ENCODE measurements at regions not wholly inside any gene's neighbourhood (a gene's known extent, or its start where the extent isn't known, plus 50 kb on each side); places are given as distances from the start of the nearest gene placed in this dataset.
"Not testable (repeated sequence)": the region's sequence is repeated elsewhere in the genome, so short reads cannot be mapped to it uniquely, and the experiment has no call there.

GRCh38 chr7:159305185-159305584, 160.5 kb upstream of the VIPR2 start:
- H3K4me3 Mint-ChIP-seq; DNase-seq; H3K4me1 Mint-ChIP-seq; H3K36me3 Mint-ChIP-seq; H3K27ac Mint-ChIP-seq; ATAC-seq (ENCODE audit: low read depth in 2 of 2): not testable (repeated sequence)
- Mint-ChIP-seq H3K27me3 (peaks cover 0 to 10% (median 2%) of the 10 kb centered on the region in 3 donors), H3K9me3 (peaks cover 0 to 24% (median 13%) of the 10 kb centered on the region in 7 donors)

GRCh38 chr7:159303510-159303909, 158.8 kb upstream of the VIPR2 start:
- ATAC-seq (ENCODE audit: low read depth in 2 of 2); H3K27ac Mint-ChIP-seq; DNase-seq; H3K36me3 Mint-ChIP-seq; H3K4me3 Mint-ChIP-seq; H3K4me1 Mint-ChIP-seq: not testable (repeated sequence)
- H3K9me3 Mint-ChIP-seq = peaks cover 5 to 27% (median 12%) of the 10 kb centered on the region in 7 donors
- H3K27me3 Mint-ChIP-seq = peaks cover 0 to 10% (median 0%) of the 10 kb centered on the region in 3 donors

GRCh38 chr7:159296093-159296681, 151.5 kb upstream of the VIPR2 start:
- Mint-ChIP-seq H3K9me3 (peaks cover 3 to 21% (median 13%) of the 10 kb centered on the region in 7 donors), H3K4me3 (no peak overlapping the region), H3K27me3 (peaks cover 0 to 14% (median 14%) of the 10 kb centered on the region in 3 donors), H3K4me1 (no peaks in the 10 kb centered on the region), H3K36me3 (no peaks in the 10 kb centered on the region), H3K27ac (no peak overlapping the region)
- ATAC-seq (ENCODE audit: low read depth in 2 of 2) (no peak), DNase-seq (no peak)

GRCh38 chr7:159286487-159286886, 141.8 kb upstream of the VIPR2 start:
- not testable (repeated sequence) for H3K4me3 Mint-ChIP-seq; DNase-seq; H3K27ac Mint-ChIP-seq; H3K4me1 Mint-ChIP-seq; H3K36me3 Mint-ChIP-seq; ATAC-seq (ENCODE audit: low read depth in 2 of 2)
- Mint-ChIP-seq H3K27me3 (peaks cover 0 to 17% (median 12%) of the 10 kb centered on the region in 3 donors), H3K9me3 (peaks cover 14 to 49% (median 23%) of the 10 kb centered on the region in 7 donors)

- no peak overlapping the region for H3K4me3 Mint-ChIP-seq
- DNase-seq (no peak), ATAC-seq (ENCODE audit: low read depth in 2 of 2) (no peak)
- peaks cover 0 to 23% (median 8%) of the 10 kb centered on the region in 3 donors for H3K27me3 Mint-ChIP-seq
- no peaks in the 10 kb centered on the region for H3K4me1 Mint-ChIP-seq
- no peak overlapping the region for H3K27ac Mint-ChIP-seq
- peaks cover 0 to 9% of the 10 kb centered on the region in 2 donors for H3K36me3 Mint-ChIP-seq
- peaks cover 7 to 38% (median 17%) of the 10 kb centered on the region in 7 donors for H3K9me3 Mint-ChIP-seq
Observed at GRCh38 chr7:159281573-159281972, 136.9 kb upstream of the VIPR2 start.

GRCh38 chr7:159280008-159280407, 135.3 kb upstream of the VIPR2 start:
- Mint-ChIP-seq H3K27me3 (peaks cover 0 to 13% (median 8%) of the 10 kb centered on the region in 3 donors), H3K4me3 (peak overlapping the region in 1 of 8 donors; percentile 11), H3K36me3 (no peaks in the 10 kb centered on the region), H3K27ac (no peak overlapping the region), H3K9me3 (peaks cover 0 to 38% (median 15%) of the 10 kb centered on the region in 7 donors), H3K4me1 (no peaks in the 10 kb centered on the region)
- DNase-seq = no peak
- ATAC-seq (ENCODE audit: low read depth in 2 of 2) = no peak

- ATAC-seq (ENCODE audit: low read depth in 2 of 2) (no peak), DNase-seq (no peak)
- no peaks in the 10 kb centered on the region for H3K27me3 Mint-ChIP-seq
- H3K4me1 Mint-ChIP-seq = no peaks in the 10 kb centered on the region
- H3K27ac Mint-ChIP-seq = no peak overlapping the region
- peaks cover 14 to 70% (median 25%) of the 10 kb centered on the region in 7 donors for H3K9me3 Mint-ChIP-seq
- no peak overlapping the region for H3K4me3 Mint-ChIP-seq
- H3K36me3 Mint-ChIP-seq = peaks cover 0 to 14% of the 10 kb centered on the region in 2 donors
Observed at GRCh38 chr7:159272739-159273138, 128.1 kb upstream of the VIPR2 start.

GRCh38 chr7:159271781-159272180, 127.1 kb upstream of the VIPR2 start:
- no peaks in the 10 kb centered on the region for H3K4me1 Mint-ChIP-seq
- no peak for DNase-seq
- peaks cover 14 to 64% (median 27%) of the 10 kb centered on the region in 7 donors for H3K9me3 Mint-ChIP-seq
- no peak overlapping the region for H3K4me3 Mint-ChIP-seq
- H3K36me3 Mint-ChIP-seq = peaks cover 0 to 14% of the 10 kb centered on the region in 2 donors
- H3K27ac Mint-ChIP-seq = no peak overlapping the region
- ATAC-seq (ENCODE audit: low read depth in 2 of 2) = no peak
- H3K27me3 Mint-ChIP-seq = no peaks in the 10 kb centered on the region

- H3K27me3 Mint-ChIP-seq = no peaks in the 10 kb centered on the region
- no peaks in the 10 kb centered on the region for H3K4me1 Mint-ChIP-seq
- H3K9me3 Mint-ChIP-seq = peaks cover 12 to 50% (median 22%) of the 10 kb centered on the region in 7 donors
Observed at GRCh38 chr7:159269745-159270144, 125.1 kb upstream of the VIPR2 start.

GRCh38 chr7:159263430-159263829, 118.8 kb upstream of the VIPR2 start:
- peaks cover 0 to 16% of the 10 kb centered on the region in 2 donors for H3K36me3 Mint-ChIP-seq
- ATAC-seq (ENCODE audit: low read depth in 2 of 2) (no peak), DNase-seq (no peak)
- peaks cover 15 to 18% (median 15%) of the 10 kb centered on the region in 3 donors for H3K27me3 Mint-ChIP-seq
- no peaks in the 10 kb centered on the region for H3K4me1 Mint-ChIP-seq
- peak overlapping the region in 1 of 6 donors; percentile 0 for H3K27ac Mint-ChIP-seq
- H3K9me3 Mint-ChIP-seq = peaks cover 11 to 42% (median 20%) of the 10 kb centered on the region in 7 donors
- H3K4me3 Mint-ChIP-seq = no peak overlapping the region

More at GRCh38 chr7:159269745-159270144, 125.1 kb upstream of the VIPR2 start:
- no peak overlapping the region for H3K4me3 Mint-ChIP-seq
- ATAC-seq (ENCODE audit: low read depth in 2 of 2) (no peak), DNase-seq (no peak)
- peak overlapping the region in 1 of 6 donors; percentile 80 for H3K27ac Mint-ChIP-seq
- peaks cover 0 to 14% of the 10 kb centered on the region in 2 donors for H3K36me3 Mint-ChIP-seq

- Mint-ChIP-seq H3K9me3 (peaks cover 0 to 4% (median 0%) of the 10 kb centered on the region in 7 donors), H3K36me3 (no peaks in the 10 kb centered on the region), H3K27me3 (peaks cover 0 to 11% (median 9%) of the 10 kb centered on the region in 3 donors), H3K4me3 (no peak overlapping the region), H3K27ac (no peak overlapping the region), H3K4me1 (no peaks in the 10 kb centered on the region)
- DNase-seq (no peak), ATAC-seq (ENCODE audit: low read depth in 2 of 2) (no peak)
Observed at GRCh38 chr7:159253657-159254056, 109.0 kb upstream of the VIPR2 start.

GRCh38 chr7:159250471-159250870, 105.8 kb upstream of the VIPR2 start:
- no peaks in the 10 kb centered on the region for H3K4me1 Mint-ChIP-seq
- DNase-seq (no peak), ATAC-seq (ENCODE audit: low read depth in 2 of 2) (no peak)
- no peak overlapping the region for H3K27ac Mint-ChIP-seq
- peaks cover 4 to 12% (median 11%) of the 10 kb centered on the region in 3 donors for H3K27me3 Mint-ChIP-seq
- H3K4me3 Mint-ChIP-seq = no peak overlapping the region
- H3K36me3 Mint-ChIP-seq = no peaks in the 10 kb centered on the region
- peaks cover 0 to 1% (median 0%) of the 10 kb centered on the region in 7 donors for H3K9me3 Mint-ChIP-seq

- no peak overlapping the region for H3K27ac Mint-ChIP-seq
- H3K27me3 Mint-ChIP-seq = peaks cover 4 to 12% (median 11%) of the 10 kb centered on the region in 3 donors
- no peak for DNase-seq
- no peaks in the 10 kb centered on the region for H3K36me3 Mint-ChIP-seq
- H3K4me3 Mint-ChIP-seq = no peak overlapping the region
- no peaks in the 10 kb centered on the region for H3K4me1 Mint-ChIP-seq
- peaks cover 0 to 1% (median 0%) of the 10 kb centered on the region in 7 donors for H3K9me3 Mint-ChIP-seq
- ATAC-seq (ENCODE audit: low read depth in 2 of 2) = no peak
Observed at GRCh38 chr7:159249671-159250070, 105.0 kb upstream of the VIPR2 start.

GRCh38 chr7:159247910-159248309, 103.2 kb upstream of the VIPR2 start:
- Mint-ChIP-seq H3K36me3 (no peaks in the 10 kb centered on the region), H3K4me1 (no peaks in the 10 kb centered on the region), H3K27ac (no peak overlapping the region), H3K9me3 (peaks cover 0 to 1% (median 0%) of the 10 kb centered on the region in 7 donors), H3K27me3 (peaks cover 0 to 18% (median 4%) of the 10 kb centered on the region in 3 donors), H3K4me3 (no peak overlapping the region)
- ATAC-seq (ENCODE audit: low read depth in 2 of 2) = no peak
- no peak for DNase-seq

All from naive B cell (primary cell).